Endothelial cell of umbilical vein (primary cell): ENCODE measurements at regions not wholly inside any gene's neighbourhood (a gene's known extent, or its start where the extent isn't known, plus 50 kb on each side); places are given as distances from the start of the nearest gene placed in this dataset.

Source experiments
- BruUV-seq: library from RNA; stranded (reverse); fragments of 400-500 nt; replicated peaks from 2 replicates; lab custom pipeline; 2021; lab: Mats Ljungman, UMichigan
- CTCF ChIA-PET: fragments of 300-600, 350-600 bp; sonication (Branson Sonifier 250); formaldehyde crosslinking; loops from one replicate; lab custom pipeline; 2021; ENCODE audit warnings: antibody characterized with exemption, inconsistent platforms; lab: Charles Lee
- POLR2A ChIA-PET: fragments of 300-600, 350-600 bp; sonication (Branson Sonifier 250); formaldehyde crosslinking; loops from one replicate; lab custom pipeline; 2021; ENCODE audit warnings: antibody characterized with exemption, inconsistent platforms; lab: Charles Lee
- DNase-seq: peaks from one replicate; pipeline ENCODE4 v3.0.0-alpha.2; 2011; ENCODE audit warnings: low read depth, low spot score
- FAIRE-seq: peaks from 2 replicates; lab custom pipeline; 2011; peaks lifted over from hg19 to GRCh38; lab: Jason Lieb, UNC
- H2AFZ ChIP-seq: 2 replicates; pipeline ENCODE4 v1.6.0; 2012; ENCODE audit warnings: low read depth, low read length, control low read depth, inconsistent platforms
- H3K27ac ChIP-seq: 2 replicates; pipeline ENCODE4 v1.5.1; 2011; ENCODE audit warnings: low read depth, mild to moderate bottlenecking, control low read depth, low read length, moderate library complexity; ENCODE audit not compliant: insufficient read depth
- H3K27me3 ChIP-seq, 2 experiments: 2 replicates each; pipeline versions ENCODE4 v1.6.0 to v1.6.1; 2011; ENCODE audit warnings: low read length in 2 of 2, mixed read lengths in 1 of 2; ENCODE audit not compliant: control insufficient read depth in 2 of 2, insufficient read depth in 2 of 2
- H3K36me3 ChIP-seq, 2 experiments: 2 replicates in 1 of 2; 3 replicates in 1 of 2; pipeline ENCODE4 v1.5.1; 2011; ENCODE audit warnings: low read length in 2 of 2, mild to moderate bottlenecking in 1 of 2, moderate library complexity in 1 of 2; ENCODE audit not compliant: control insufficient read depth in 2 of 2, insufficient read depth in 2 of 2; ENCODE audit errors: extremely low read depth in 1 of 2
- H3K4me1 ChIP-seq: 3 replicates; pipeline ENCODE4 v1.5.1; 2011; ENCODE audit warnings: mild to moderate bottlenecking, low read length; ENCODE audit not compliant: control insufficient read depth, insufficient read depth; ENCODE audit errors: extremely low read depth
- H3K4me2 ChIP-seq: 2 replicates; pipeline ENCODE4 v1.6.1; 2011; ENCODE audit warnings: low read length, control low read depth, mixed read lengths; ENCODE audit not compliant: insufficient read depth
- H3K4me3 ChIP-seq, 3 experiments: fragments of 200-600 bp in 1 of 3; sonication (generic), shearing (Covaris generic) in 1 of 3; replicated peaks in 1 of 3; 2 replicates each; pipeline ENCODE4 v1.5.1; 2011 to 2016; ENCODE audit warnings: control low read depth in 3 of 3, low read length in 3 of 3, mild to moderate bottlenecking in 2 of 3, inconsistent platforms in 1 of 3, low read depth in 1 of 3, moderate library complexity in 1 of 3; ENCODE audit not compliant: insufficient read depth in 1 of 3
- H3K79me2 ChIP-seq: 2 replicates; pipeline ENCODE4 v1.6.0; 2012; ENCODE audit warnings: low read length, inconsistent platforms; ENCODE audit not compliant: control insufficient read depth, insufficient read depth
- H3K9ac ChIP-seq: replicated peaks from 2 replicates; pipeline ENCODE3; 2011; ENCODE audit warnings: low read length, control low read depth; ENCODE audit not compliant: insufficient read depth; ENCODE audit errors: extremely low read depth
- H3K9me1 ChIP-seq: replicated peaks from 3 replicates; pipeline ENCODE4 v1.6.0; 2011; ENCODE audit warnings: mild to moderate bottlenecking, low read length; ENCODE audit not compliant: control insufficient read depth, insufficient read depth; ENCODE audit errors: extremely low read depth
- H3K9me3 ChIP-seq: replicated peaks from 2 replicates; pipeline ENCODE4 v1.5.1; 2012; ENCODE audit warnings: low read length, inconsistent platforms; ENCODE audit not compliant: control insufficient read depth, insufficient read depth
- H4K20me1 ChIP-seq: replicated peaks from 2 replicates; pipeline ENCODE3; 2011; ENCODE audit warnings: mild to moderate bottlenecking, low read length; ENCODE audit not compliant: control insufficient read depth, insufficient read depth; ENCODE audit errors: extremely low read depth
- EZH2 ChIP-seq: IDR thresholded peaks from 2 replicates; pipeline ENCODE4 v1.6.1; 2012; ENCODE audit warnings: borderline replicate concordance, low read depth, mild to moderate bottlenecking, moderate library complexity, low read length, inconsistent platforms; ENCODE audit not compliant: severe bottlenecking
- FOS ChIP-seq: IDR thresholded peaks from 2 replicates; pipeline ENCODE4 v1.6.1; 2011; ENCODE audit warnings: mild to moderate bottlenecking, low read length, moderate library complexity, borderline replicate concordance; ENCODE audit not compliant: insufficient read depth
- GATA2 ChIP-seq: IDR thresholded peaks from 2 replicates; pipeline ENCODE4 v1.7.0; 2011; ENCODE audit warnings: low read depth, mild to moderate bottlenecking, moderate library complexity, mixed read lengths, low read length; ENCODE audit not compliant: insufficient read length, insufficient read depth
- JUN ChIP-seq: IDR thresholded peaks from 2 replicates; pipeline ENCODE4 v1.6.1; 2011; ENCODE audit warnings: borderline replicate concordance, low read depth; ENCODE audit not compliant: insufficient read length, insufficient read depth
- MAX ChIP-seq: IDR thresholded peaks from 2 replicates; pipeline ENCODE4 v1.6.1; 2011; ENCODE audit not compliant: insufficient read depth, insufficient read length
- MYC ChIP-seq: IDR thresholded peaks from one replicate; pipeline ENCODE4 v1.6.1; 2011; ENCODE audit warnings: mild to moderate bottlenecking, low read depth, low read length
- POLR2A ChIP-seq: IDR thresholded peaks from 2 replicates; pipeline ENCODE4 v1.6.1; 2012; ENCODE audit warnings: low read depth, mild to moderate bottlenecking, control low read depth, low read length
- POLR2AphosphoS5 ChIP-seq: IDR thresholded peaks from 2 replicates; pipeline ENCODE4 v1.6.1; 2012; ENCODE audit warnings: low read depth, mild to moderate bottlenecking, control low read depth, low read length, moderate library complexity; ENCODE audit not compliant: insufficient read depth
- dilution Hi-C: fragments of 300-500 bp; cut with MboI; formaldehyde crosslinking; loops from one replicate; pipeline ENCODE4 v1.15.0; 2019; ENCODE audit warnings: low sequenced_read_pairs; ENCODE audit not compliant: extremely low pct_ligation_motif_present
- intact Hi-C: fragments of 100-400 bp; cut with micrococcal nuclease; formaldehyde crosslinking; loops from one replicate; pipeline ENCODE4 v1.10.0; 2022
- TF ChIP-seq, protein P1 (sequence below), 2 donors: IDR thresholded peaks; 1 replicate in 1 of 2; 2 replicates in 1 of 2; pipeline ENCODE4 v1.5.1; 2011; ENCODE audit warnings: low read length in 2 of 2, mild to moderate bottlenecking in 2 of 2, moderate library complexity in 2 of 2, control low read depth in 1 of 2, inconsistent platforms in 1 of 2, low read depth in 1 of 2; ENCODE audit not compliant: insufficient read depth in 1 of 2; ENCODE audit errors: extremely low read depth in 1 of 2

DNA sequence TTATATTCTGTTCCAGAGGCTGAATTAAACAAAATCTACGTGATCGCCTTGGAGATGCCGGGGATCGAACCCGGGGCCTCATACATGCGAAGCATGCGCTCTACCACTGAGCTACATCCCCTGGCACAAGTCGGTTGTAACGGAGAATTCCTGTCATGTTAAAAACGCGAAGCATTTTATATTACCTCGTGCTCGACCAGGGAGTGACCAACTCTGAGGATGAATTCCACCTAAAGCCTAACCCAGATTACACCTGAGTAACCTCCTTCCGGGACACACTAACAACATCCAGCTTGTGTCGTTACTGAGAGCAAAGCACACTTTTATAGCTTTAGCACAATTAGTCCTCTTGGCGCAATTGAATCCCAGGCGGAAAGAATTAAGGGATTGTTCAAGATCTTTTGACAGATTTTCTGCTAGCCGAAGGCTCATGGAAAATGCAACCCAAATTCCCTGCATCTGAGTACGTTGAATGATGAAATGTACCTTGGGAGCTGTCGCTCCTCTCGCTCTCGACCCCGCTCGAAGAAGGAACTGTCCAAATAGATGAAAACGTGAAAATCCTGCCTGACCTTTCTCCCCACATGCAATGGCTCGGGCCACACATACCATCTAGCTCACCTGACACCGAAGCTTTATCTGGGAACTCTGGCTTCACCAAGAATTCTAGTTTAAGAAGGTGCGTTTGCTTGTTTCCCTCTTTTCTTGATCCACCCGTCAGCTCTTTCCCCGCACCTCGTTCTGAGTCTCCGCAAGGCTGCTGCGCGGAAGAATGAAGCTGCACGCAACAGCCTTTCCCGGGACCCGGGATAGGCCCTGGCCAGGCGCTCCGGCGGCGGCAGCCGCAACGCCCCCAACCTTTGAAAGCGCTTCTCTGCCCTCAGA is 148.3 kb downstream of the GPX5 start:
- Histone ChIP-seq H3K27me3 (peaks cover 5 to 6% of the 10 kb centered on the region in 2 experiments), H4K20me1 (no peaks in the 10 kb centered on the region), H3K4me2 (peak overlapping the region; percentile 97), H3K79me2 (no peaks in the 10 kb centered on the region), H3K9me3 (no peaks in the 10 kb centered on the region), H3K9me1 (no peaks in the 10 kb centered on the region), H3K36me3 (no peaks in the 10 kb centered on the region), H3K27ac (no peak overlapping the region), H3K4me1 (peaks cover 8% of the 10 kb centered on the region), H3K9ac (no peak overlapping the region), H2AFZ (peak overlapping the region; percentile 61), H3K4me3 (peak overlapping the region; percentile 1 to 74 (median 3))
- peak; percentile 70 for DNase-seq
- no TSS peak for BruUV-seq
- POLR2A ChIA-PET: no interaction called here
- peak; percentile 77 for FAIRE-seq
- dilution Hi-C loops: no loop called here
- TF ChIP-seq, protein P1, sequence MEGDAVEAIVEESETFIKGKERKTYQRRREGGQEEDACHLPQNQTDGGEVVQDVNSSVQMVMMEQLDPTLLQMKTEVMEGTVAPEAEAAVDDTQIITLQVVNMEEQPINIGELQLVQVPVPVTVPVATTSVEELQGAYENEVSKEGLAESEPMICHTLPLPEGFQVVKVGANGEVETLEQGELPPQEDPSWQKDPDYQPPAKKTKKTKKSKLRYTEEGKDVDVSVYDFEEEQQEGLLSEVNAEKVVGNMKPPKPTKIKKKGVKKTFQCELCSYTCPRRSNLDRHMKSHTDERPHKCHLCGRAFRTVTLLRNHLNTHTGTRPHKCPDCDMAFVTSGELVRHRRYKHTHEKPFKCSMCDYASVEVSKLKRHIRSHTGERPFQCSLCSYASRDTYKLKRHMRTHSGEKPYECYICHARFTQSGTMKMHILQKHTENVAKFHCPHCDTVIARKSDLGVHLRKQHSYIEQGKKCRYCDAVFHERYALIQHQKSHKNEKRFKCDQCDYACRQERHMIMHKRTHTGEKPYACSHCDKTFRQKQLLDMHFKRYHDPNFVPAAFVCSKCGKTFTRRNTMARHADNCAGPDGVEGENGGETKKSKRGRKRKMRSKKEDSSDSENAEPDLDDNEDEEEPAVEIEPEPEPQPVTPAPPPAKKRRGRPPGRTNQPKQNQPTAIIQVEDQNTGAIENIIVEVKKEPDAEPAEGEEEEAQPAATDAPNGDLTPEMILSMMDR (IDR thresholded peaks at IDR 0.05; ENCODE audit: extremely low read depth in 1 of 2, insufficient read depth in 1 of 2, low read depth in 1 of 2, low read length in 2 of 2): no peak
- TF ChIP-seq MYC: peak; percentile 56
- CTCF ChIA-PET: interaction anchor here (0.6 to 1.7 kb wide), 7 partner anchors 10 to 1064 kb away, joined by 3 to 13 read pairs (median 3); no protein-coding TSS in a partner anchor
- intact Hi-C loops: loop anchor here (1.0 to 5.0 kb wide), 3 partner anchors 16 to 268 kb away; no protein-coding TSS in a partner anchor

DNA sequence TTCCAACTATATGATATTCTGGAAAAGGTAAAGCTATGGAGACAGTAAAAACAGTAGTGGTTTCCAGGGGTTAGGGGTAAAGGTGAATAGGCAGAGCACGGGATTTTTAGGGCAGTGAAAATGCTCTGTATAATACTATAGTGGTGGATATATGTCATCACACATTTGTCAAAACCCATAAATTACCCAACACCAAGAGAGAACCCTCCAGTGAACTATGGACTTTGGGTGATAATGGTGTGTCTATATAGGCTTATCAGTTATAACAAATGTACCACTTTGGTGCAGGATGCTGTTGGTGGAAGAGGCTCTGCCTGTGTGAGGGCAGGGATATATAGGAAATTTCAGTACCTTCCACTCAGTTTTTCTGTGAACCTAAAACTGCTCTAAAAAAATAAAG is 149.9 kb downstream of the GPX5 start:
- Histone ChIP-seq H3K27ac (no peak overlapping the region), H3K4me3 (no peak overlapping the region), H3K9ac (no peak overlapping the region), H3K4me2 (no peak overlapping the region), H3K36me3 (no peaks in the 10 kb centered on the region), H3K79me2 (no peaks in the 10 kb centered on the region), H3K27me3 (peaks cover 5 to 6% of the 10 kb centered on the region in 2 experiments), H3K9me1 (no peaks in the 10 kb centered on the region), H4K20me1 (no peaks in the 10 kb centered on the region), H3K4me1 (peaks cover 8% of the 10 kb centered on the region), H3K9me3 (no peaks in the 10 kb centered on the region), H2AFZ (no peak overlapping the region)
- TF ChIP-seq EZH2 (no peak), POLR2A (no peak), JUN (no peak), FOS (no peak), MYC (no peak), GATA2 (no peak), POLR2AphosphoS5 (no peak), MAX (no peak)
- TF ChIP-seq, protein P1 (IDR thresholded peaks at IDR 0.05; ENCODE audit: extremely low read depth in 1 of 2, insufficient read depth in 1 of 2, low read depth in 1 of 2, low read length in 2 of 2): no peak
- FAIRE-seq (no peak), DNase-seq (no peak)
- intact Hi-C loops: no loop called here
- no TSS peak for BruUV-seq
- ChIA-PET CTCF (no interaction called here), POLR2A (no interaction called here)
- dilution Hi-C loops: no loop called here
